GM13977 (cell line): ENCODE measurements at regions not wholly inside any gene's neighbourhood (a gene's known extent, or its start where the extent isn't known, plus 50 kb on each side); places are given as distances from the start of the nearest gene placed in this dataset.

ENCODE experiments used
- DNase-seq: peaks from one replicate; pipeline ENCODE4 v3.0.0; 2012; ENCODE audit warnings: low spot score
- in situ Hi-C: fragments of 300-500 bp; cut with MboI; formaldehyde crosslinking; loops from one replicate; pipeline ENCODE4 v1.12.0; 2022; ENCODE audit warnings: low sequenced_read_pairs, low pct_unique_long_range_greater_than_20kb, mixed read lengths, inconsistent platforms; ENCODE audit not compliant: unreplicated experiment
- TF ChIP-seq, protein P1 (sequence below): IDR thresholded peaks from 2 replicates; pipeline ENCODE4 v1.5.1; 2012; ENCODE audit warnings: mild to moderate bottlenecking, control low read depth; ENCODE audit not compliant: insufficient read depth; ENCODE audit errors: extremely low read depth, missing control alignments

DNA sequence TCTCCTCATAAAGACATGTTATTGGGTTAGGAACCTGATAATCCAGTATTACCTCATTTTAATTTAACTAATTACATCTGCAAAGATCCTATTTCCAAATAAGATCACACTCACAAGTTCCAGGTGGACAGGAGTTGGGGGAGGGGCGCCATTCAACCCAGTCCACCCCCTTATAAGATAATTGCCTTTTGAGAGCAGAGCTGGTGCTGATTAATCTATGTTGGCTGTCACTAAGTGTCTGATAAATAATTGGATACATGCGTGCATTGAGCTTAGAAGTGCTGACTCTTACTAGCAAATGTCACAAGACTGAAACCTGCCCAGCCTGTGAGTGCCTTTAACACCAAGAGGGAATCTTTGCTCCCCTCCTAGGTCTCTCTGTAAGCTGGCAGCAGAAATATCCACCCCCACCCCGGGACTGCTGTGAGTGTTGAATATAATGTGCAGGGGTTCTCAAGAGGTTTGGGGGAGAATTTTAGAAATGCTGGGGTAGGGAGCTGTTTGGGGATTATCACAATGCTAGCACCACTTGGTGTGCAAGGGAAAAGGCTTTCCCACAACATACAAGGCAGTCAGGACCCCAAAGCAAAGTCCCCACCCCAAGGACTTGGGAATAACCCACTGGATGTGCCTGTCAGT lies 87.5 kb downstream of the ANKRD60 start:
- TF ChIP-seq, protein P1, sequence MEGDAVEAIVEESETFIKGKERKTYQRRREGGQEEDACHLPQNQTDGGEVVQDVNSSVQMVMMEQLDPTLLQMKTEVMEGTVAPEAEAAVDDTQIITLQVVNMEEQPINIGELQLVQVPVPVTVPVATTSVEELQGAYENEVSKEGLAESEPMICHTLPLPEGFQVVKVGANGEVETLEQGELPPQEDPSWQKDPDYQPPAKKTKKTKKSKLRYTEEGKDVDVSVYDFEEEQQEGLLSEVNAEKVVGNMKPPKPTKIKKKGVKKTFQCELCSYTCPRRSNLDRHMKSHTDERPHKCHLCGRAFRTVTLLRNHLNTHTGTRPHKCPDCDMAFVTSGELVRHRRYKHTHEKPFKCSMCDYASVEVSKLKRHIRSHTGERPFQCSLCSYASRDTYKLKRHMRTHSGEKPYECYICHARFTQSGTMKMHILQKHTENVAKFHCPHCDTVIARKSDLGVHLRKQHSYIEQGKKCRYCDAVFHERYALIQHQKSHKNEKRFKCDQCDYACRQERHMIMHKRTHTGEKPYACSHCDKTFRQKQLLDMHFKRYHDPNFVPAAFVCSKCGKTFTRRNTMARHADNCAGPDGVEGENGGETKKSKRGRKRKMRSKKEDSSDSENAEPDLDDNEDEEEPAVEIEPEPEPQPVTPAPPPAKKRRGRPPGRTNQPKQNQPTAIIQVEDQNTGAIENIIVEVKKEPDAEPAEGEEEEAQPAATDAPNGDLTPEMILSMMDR, result no peak
- in situ Hi-C loops, result no loop called here
- DNase-seq, result no peak

DNA sequence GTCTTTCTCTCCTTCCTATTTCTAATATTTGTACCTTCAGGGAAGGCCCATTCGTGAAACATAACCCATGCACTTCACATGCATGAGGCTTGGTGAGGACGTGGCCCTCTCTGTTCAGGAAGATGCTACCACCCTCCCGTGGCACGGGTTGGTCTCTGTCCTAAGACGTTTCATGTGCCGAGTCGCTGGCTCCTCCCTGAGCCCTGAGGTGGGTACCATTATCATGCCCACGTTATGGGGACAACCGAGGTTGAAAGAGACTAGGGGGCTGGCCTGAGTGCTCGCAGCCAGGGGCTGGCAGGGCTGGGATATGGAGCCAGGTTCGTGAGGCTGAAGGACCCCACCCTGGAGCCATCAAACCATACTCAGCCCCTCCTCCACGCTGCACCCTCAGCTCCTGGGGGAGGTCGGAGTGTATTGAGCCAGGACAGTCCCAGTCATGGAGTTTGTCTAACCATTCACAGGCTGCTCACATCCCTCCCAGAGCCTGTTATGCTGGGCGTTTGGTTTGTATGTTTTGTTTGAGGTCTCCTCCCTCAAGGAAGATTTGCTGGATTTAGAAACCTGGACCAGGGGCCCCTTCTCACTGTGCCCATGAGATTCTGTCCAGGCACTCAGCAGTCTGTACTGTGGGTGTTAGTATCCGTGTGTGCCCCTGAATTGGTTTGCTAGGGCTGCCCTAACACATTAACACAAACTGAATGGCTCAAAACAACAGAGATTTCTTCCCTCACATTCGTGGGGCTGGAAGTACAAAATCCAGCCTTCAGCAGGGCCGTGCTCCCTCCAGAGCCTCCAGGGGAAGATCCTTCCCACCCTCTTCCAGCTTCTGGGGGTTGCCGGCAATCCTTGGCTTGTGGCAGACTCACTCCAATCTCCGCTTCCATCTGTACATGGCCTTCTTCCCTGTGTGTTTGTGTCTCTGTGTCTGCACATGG lies 88.3 kb downstream of the ANKRD60 start:
- in situ Hi-C loops, result no loop called here
- TF ChIP-seq, protein P1, result no peak
- no peak for DNase-seq

- in situ Hi-C loops, result no loop called here
- DNase-seq, result no peak
- TF ChIP-seq, protein P1, result no peak
These were observed 90.1 kb downstream of the ANKRD60 start for GRCh38 chr20:58138395-58138794.

- TF ChIP-seq, protein P1, result no peak
- in situ Hi-C loops, result no loop called here
- no peak for DNase-seq
These were observed 90.7 kb downstream of the ANKRD60 start for GRCh38 chr20:58137651-58138265.

GRCh38 chr20:58137236-58137635 lies 91.2 kb downstream of the ANKRD60 start:
- TF ChIP-seq, protein P1, result no peak
- in situ Hi-C loops, result no loop called here
- no peak for DNase-seq

GRCh38 chr20:58136149-58136484 lies 92.3 kb downstream of the ANKRD60 start:
- DNase-seq, result no peak
- TF ChIP-seq, protein P1, result no peak
- in situ Hi-C loops, result no loop called here
